ENCODE measurements at regions not wholly inside any gene's neighbourhood (a gene's known extent, or its start where the extent isn't known, plus 50 kb on each side); places are given as distances from the start of the nearest gene placed in this dataset.

- no peak overlapping the region for H2AK5ac ChIP-seq (ENCODE audit: low read length)
- H4K5ac ChIP-seq (ENCODE audit: low read length), result no peak overlapping the region
- H2BK15ac ChIP-seq (replicated peaks; ENCODE audit: low read depth), result no peak overlapping the region
- H3K9ac ChIP-seq (ENCODE audit: low read length), result no peak overlapping the region
- H3K4me2 ChIP-seq (ENCODE audit: low read length), result no peak overlapping the region
- no peaks in the 10 kb centered on the region for H3K27me3 ChIP-seq (ENCODE audit: insufficient read depth, low read length, poor library complexity)
- no peak overlapping the region for H3K27ac ChIP-seq (ENCODE audit: low read depth, low read length)
- H3K79me1 ChIP-seq (ENCODE audit: low read length), result no peaks in the 10 kb centered on the region
- WGBS (ENCODE audit: extremely low coverage, insufficient coverage, low lambda C conversion rate), result no CpG with 5 or more reads among the region's 16 CpGs
- no peak overlapping the region for H2BK120ac ChIP-seq (ENCODE audit: low read depth, low read length)
- no peak overlapping the region for H3K56ac ChIP-seq (ENCODE audit: low read length)
- H2BK5ac ChIP-seq (ENCODE audit: low read length), result no peak overlapping the region
- H3K23ac ChIP-seq (ENCODE audit: low read length), result no peak overlapping the region
- H4K8ac ChIP-seq (ENCODE audit: low read depth, low read length), result no peak overlapping the region
- no peaks in the 10 kb centered on the region for H3K36me3 ChIP-seq (ENCODE audit: control insufficient read depth, insufficient read depth, low read length)
- no peak overlapping the region for H3K18ac ChIP-seq (ENCODE audit: low read length)
- no peaks in the 10 kb centered on the region for H3K4me1 ChIP-seq (ENCODE audit: control insufficient read depth, low read depth, low read length)
- H3K4me3 ChIP-seq (ENCODE audit: low read length), result no peak overlapping the region
- no peaks in the 10 kb centered on the region for H3K79me2 ChIP-seq (ENCODE audit: control insufficient read depth, insufficient read depth, low read length)
- no peak overlapping the region for H3K4ac ChIP-seq (ENCODE audit: low read depth, low read length)
- no peak for DNase-seq
Observed at GRCh38 chr12:38155020-38155395, 161.6 kb upstream of the ALG10B start.

GRCh38 chr12:38155526-38156496, 160.8 kb upstream of the ALG10B start:
- no peak overlapping the region for H3K18ac ChIP-seq (ENCODE audit: low read length)

GRCh38 chr12:38156497-38157245, 159.9 kb upstream of the ALG10B start:
- DNase-seq, result no peak
- H3K4ac ChIP-seq (ENCODE audit: low read depth, low read length), result no peak overlapping the region
- no peak overlapping the region for H3K9ac ChIP-seq (ENCODE audit: low read length)
- H2BK5ac ChIP-seq (ENCODE audit: low read length), result no peak overlapping the region
- no peak overlapping the region for H4K8ac ChIP-seq (ENCODE audit: low read depth, low read length)
- H3K36me3 ChIP-seq (ENCODE audit: control insufficient read depth, insufficient read depth, low read length), result no peaks in the 10 kb centered on the region
- no peak overlapping the region for H3K4me2 ChIP-seq (ENCODE audit: low read length)
- no peak overlapping the region for H2BK120ac ChIP-seq (ENCODE audit: low read depth, low read length)
- H2AK5ac ChIP-seq (ENCODE audit: low read length), result no peak overlapping the region
- H3K4me3 ChIP-seq (ENCODE audit: low read length), result no peak overlapping the region
- no peak overlapping the region for H2BK15ac ChIP-seq (replicated peaks; ENCODE audit: low read depth)
- no peak overlapping the region for H3K23ac ChIP-seq (ENCODE audit: low read length)
- WGBS (ENCODE audit: extremely low coverage, insufficient coverage, low lambda C conversion rate), result no CpG with 5 or more reads among the region's 39 CpGs
- H3K79me1 ChIP-seq (ENCODE audit: low read length), result no peaks in the 10 kb centered on the region
- H3K4me1 ChIP-seq (ENCODE audit: control insufficient read depth, low read depth, low read length), result no peaks in the 10 kb centered on the region
- H3K27me3 ChIP-seq (ENCODE audit: insufficient read depth, low read length, poor library complexity), result no peaks in the 10 kb centered on the region
- H3K27ac ChIP-seq (ENCODE audit: low read depth, low read length), result no peak overlapping the region
- no peak overlapping the region for H3K56ac ChIP-seq (ENCODE audit: low read length)
- no peaks in the 10 kb centered on the region for H3K79me2 ChIP-seq (ENCODE audit: control insufficient read depth, insufficient read depth, low read length)
- H3K18ac ChIP-seq (ENCODE audit: low read length), result no peak overlapping the region
- no peak overlapping the region for H4K5ac ChIP-seq (ENCODE audit: low read length)

More at GRCh38 chr12:38155526-38156496, 160.8 kb upstream of the ALG10B start:
- Histone ChIP-seq H3K4me1 (ENCODE audit: control insufficient read depth, low read depth, low read length) (no peaks in the 10 kb centered on the region), H3K4ac (ENCODE audit: low read depth, low read length) (no peak overlapping the region), H3K79me1 (ENCODE audit: low read length) (no peaks in the 10 kb centered on the region), H3K4me2 (ENCODE audit: low read length) (no peak overlapping the region), H3K9ac (ENCODE audit: low read length) (no peak overlapping the region), H4K8ac (ENCODE audit: low read depth, low read length) (no peak overlapping the region), H3K4me3 (ENCODE audit: low read length) (no peak overlapping the region), H4K5ac (ENCODE audit: low read length) (no peak overlapping the region), H2BK120ac (ENCODE audit: low read depth, low read length) (no peak overlapping the region), H2BK15ac (replicated peaks; ENCODE audit: low read depth) (no peak overlapping the region), H3K23ac (ENCODE audit: low read length) (no peak overlapping the region), H3K79me2 (ENCODE audit: control insufficient read depth, insufficient read depth, low read length) (no peaks in the 10 kb centered on the region), H3K56ac (ENCODE audit: low read length) (no peak overlapping the region), H3K27me3 (ENCODE audit: insufficient read depth, low read length, poor library complexity) (no peaks in the 10 kb centered on the region), H3K36me3 (ENCODE audit: control insufficient read depth, insufficient read depth, low read length) (no peaks in the 10 kb centered on the region), H2AK5ac (ENCODE audit: low read length) (no peak overlapping the region), H2BK5ac (ENCODE audit: low read length) (no peak overlapping the region), H3K27ac (ENCODE audit: low read depth, low read length) (no peak overlapping the region)
- no CpG with 5 or more reads among the region's 52 CpGs for WGBS (ENCODE audit: extremely low coverage, insufficient coverage, low lambda C conversion rate)
- DNase-seq, result no peak

- Histone ChIP-seq H3K4ac (ENCODE audit: low read depth, low read length) (no peak overlapping the region), H3K27ac (ENCODE audit: low read depth, low read length) (no peak overlapping the region), H3K56ac (ENCODE audit: low read length) (no peak overlapping the region), H2BK120ac (ENCODE audit: low read depth, low read length) (no peak overlapping the region), H3K27me3 (ENCODE audit: insufficient read depth, low read length, poor library complexity) (no peaks in the 10 kb centered on the region), H3K79me2 (ENCODE audit: control insufficient read depth, insufficient read depth, low read length) (no peaks in the 10 kb centered on the region), H4K5ac (ENCODE audit: low read length) (no peak overlapping the region), H3K9ac (ENCODE audit: low read length) (no peak overlapping the region), H3K4me1 (ENCODE audit: control insufficient read depth, low read depth, low read length) (no peaks in the 10 kb centered on the region), H3K4me3 (ENCODE audit: low read length) (no peak overlapping the region), H3K18ac (ENCODE audit: low read length) (no peak overlapping the region), H3K36me3 (ENCODE audit: control insufficient read depth, insufficient read depth, low read length) (no peaks in the 10 kb centered on the region), H4K8ac (ENCODE audit: low read depth, low read length) (no peak overlapping the region), H2BK5ac (ENCODE audit: low read length) (no peak overlapping the region), H3K79me1 (ENCODE audit: low read length) (no peaks in the 10 kb centered on the region), H2BK15ac (replicated peaks; ENCODE audit: low read depth) (no peak overlapping the region), H3K23ac (ENCODE audit: low read length) (no peak overlapping the region), H3K4me2 (ENCODE audit: low read length) (no peak overlapping the region), H2AK5ac (ENCODE audit: low read length) (no peak overlapping the region)
- WGBS (ENCODE audit: extremely low coverage, insufficient coverage, low lambda C conversion rate), result no CpG with 5 or more reads among the region's 39 CpGs
- no peak for DNase-seq
Observed at GRCh38 chr12:38157274-38157932, 159.2 kb upstream of the ALG10B start.

GRCh38 chr12:38157933-38158401, 158.6 kb upstream of the ALG10B start:
- Histone ChIP-seq H4K8ac (ENCODE audit: low read depth, low read length) (no peak overlapping the region), H4K5ac (ENCODE audit: low read length) (no peak overlapping the region), H3K36me3 (ENCODE audit: control insufficient read depth, insufficient read depth, low read length) (no peaks in the 10 kb centered on the region), H3K27me3 (ENCODE audit: insufficient read depth, low read length, poor library complexity) (no peaks in the 10 kb centered on the region), H2BK120ac (ENCODE audit: low read depth, low read length) (no peak overlapping the region), H3K4me1 (ENCODE audit: control insufficient read depth, low read depth, low read length) (no peaks in the 10 kb centered on the region), H3K9ac (ENCODE audit: low read length) (no peak overlapping the region), H3K27ac (ENCODE audit: low read depth, low read length) (no peak overlapping the region), H3K4me2 (ENCODE audit: low read length) (no peak overlapping the region), H3K79me1 (ENCODE audit: low read length) (no peaks in the 10 kb centered on the region), H2AK5ac (ENCODE audit: low read length) (no peak overlapping the region), H3K56ac (ENCODE audit: low read length) (no peak overlapping the region), H3K18ac (ENCODE audit: low read length) (no peak overlapping the region), H3K23ac (ENCODE audit: low read length) (no peak overlapping the region), H3K4ac (ENCODE audit: low read depth, low read length) (no peak overlapping the region), H3K79me2 (ENCODE audit: control insufficient read depth, insufficient read depth, low read length) (no peaks in the 10 kb centered on the region), H3K4me3 (ENCODE audit: low read length) (no peak overlapping the region), H2BK5ac (ENCODE audit: low read length) (no peak overlapping the region), H2BK15ac (replicated peaks; ENCODE audit: low read depth) (no peak overlapping the region)
- DNase-seq, result no peak
- no CpG with 5 or more reads among the region's 28 CpGs for WGBS (ENCODE audit: extremely low coverage, insufficient coverage, low lambda C conversion rate)

All from mesendoderm (in vitro differentiated cells).